Endothelial cell of umbilical vein (primary cell): ENCODE measurements at regions not wholly inside any gene's neighbourhood (a gene's known extent, or its start where the extent isn't known, plus 50 kb on each side); places are given as distances from the start of the nearest gene placed in this dataset.

ENCODE experiments used
- FOS ChIP-seq: IDR thresholded peaks from 2 replicates; pipeline ENCODE4 v1.6.1; 2011; ENCODE audit warnings: mild to moderate bottlenecking, low read length, moderate library complexity, borderline replicate concordance; ENCODE audit not compliant: insufficient read depth
- JUN ChIP-seq: IDR thresholded peaks from 2 replicates; pipeline ENCODE4 v1.6.1; 2011; ENCODE audit warnings: borderline replicate concordance, low read depth; ENCODE audit not compliant: insufficient read length, insufficient read depth
- POLR2A ChIP-seq: IDR thresholded peaks from 2 replicates; pipeline ENCODE4 v1.6.1; 2012; ENCODE audit warnings: low read depth, mild to moderate bottlenecking, control low read depth, low read length
- POLR2AphosphoS5 ChIP-seq: IDR thresholded peaks from 2 replicates; pipeline ENCODE4 v1.6.1; 2012; ENCODE audit warnings: low read depth, mild to moderate bottlenecking, control low read depth, low read length, moderate library complexity; ENCODE audit not compliant: insufficient read depth
- TF ChIP-seq, protein P1 (sequence below), 2 donors: IDR thresholded peaks; 1 replicate in 1 of 2; 2 replicates in 1 of 2; pipeline ENCODE4 v1.5.1; 2011; ENCODE audit warnings: low read length in 2 of 2, mild to moderate bottlenecking in 2 of 2, moderate library complexity in 2 of 2, control low read depth in 1 of 2, inconsistent platforms in 1 of 2, low read depth in 1 of 2; ENCODE audit not compliant: insufficient read depth in 1 of 2; ENCODE audit errors: extremely low read depth in 1 of 2

GRCh38 chr2:16851126-16851525, 185.5 kb upstream of the CYRIA start:
- TF ChIP-seq, protein P1, sequence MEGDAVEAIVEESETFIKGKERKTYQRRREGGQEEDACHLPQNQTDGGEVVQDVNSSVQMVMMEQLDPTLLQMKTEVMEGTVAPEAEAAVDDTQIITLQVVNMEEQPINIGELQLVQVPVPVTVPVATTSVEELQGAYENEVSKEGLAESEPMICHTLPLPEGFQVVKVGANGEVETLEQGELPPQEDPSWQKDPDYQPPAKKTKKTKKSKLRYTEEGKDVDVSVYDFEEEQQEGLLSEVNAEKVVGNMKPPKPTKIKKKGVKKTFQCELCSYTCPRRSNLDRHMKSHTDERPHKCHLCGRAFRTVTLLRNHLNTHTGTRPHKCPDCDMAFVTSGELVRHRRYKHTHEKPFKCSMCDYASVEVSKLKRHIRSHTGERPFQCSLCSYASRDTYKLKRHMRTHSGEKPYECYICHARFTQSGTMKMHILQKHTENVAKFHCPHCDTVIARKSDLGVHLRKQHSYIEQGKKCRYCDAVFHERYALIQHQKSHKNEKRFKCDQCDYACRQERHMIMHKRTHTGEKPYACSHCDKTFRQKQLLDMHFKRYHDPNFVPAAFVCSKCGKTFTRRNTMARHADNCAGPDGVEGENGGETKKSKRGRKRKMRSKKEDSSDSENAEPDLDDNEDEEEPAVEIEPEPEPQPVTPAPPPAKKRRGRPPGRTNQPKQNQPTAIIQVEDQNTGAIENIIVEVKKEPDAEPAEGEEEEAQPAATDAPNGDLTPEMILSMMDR (IDR thresholded peaks at IDR 0.05; ENCODE audit: extremely low read depth in 1 of 2, insufficient read depth in 1 of 2, low read depth in 1 of 2, low read length in 2 of 2), result no peak
- no peak for TF ChIP-seq FOS
- TF ChIP-seq POLR2AphosphoS5, result no peak
- TF ChIP-seq POLR2A, result no peak
- no peak for TF ChIP-seq JUN
